ENCODE measurements at regions not wholly inside any gene's neighbourhood (a gene's known extent, or its start where the extent isn't known, plus 50 kb on each side); places are given as distances from the start of the nearest gene placed in this dataset.

DNA sequence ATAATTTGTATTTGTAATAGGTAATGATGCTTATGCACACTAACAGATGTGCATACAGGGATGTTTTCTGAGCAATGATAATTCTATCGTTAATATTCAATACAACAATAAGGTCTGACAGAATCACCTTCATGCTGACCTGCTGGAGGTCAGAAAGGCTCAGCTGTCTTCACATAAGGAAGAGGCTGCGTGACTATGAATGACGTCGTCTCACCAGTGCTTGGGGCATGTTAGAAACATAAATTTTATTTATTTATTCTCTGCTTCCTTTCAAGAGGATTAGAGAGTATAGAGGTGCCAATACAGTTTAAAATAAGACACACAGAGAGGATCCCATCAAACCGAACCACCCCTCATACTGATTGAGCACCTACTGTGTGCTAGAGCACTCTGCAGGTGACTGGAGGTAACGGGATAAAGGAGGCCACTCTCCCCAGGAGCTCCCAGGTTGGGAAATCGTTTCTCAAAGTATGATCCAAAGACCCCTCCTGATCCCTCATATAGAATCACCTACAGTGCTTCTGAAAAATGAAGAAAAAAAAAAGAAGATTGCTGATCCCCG lies 265.6 kb upstream of the NPVF start:
- Histone ChIP-seq H3K27me3 (no peaks in the 10 kb centered on the region), H3K27ac (no peak overlapping the region), H3K36me3 (no peaks in the 10 kb centered on the region), H3K4me3 (no peak overlapping the region), H3K4me1 (no peaks in the 10 kb centered on the region), H3K9me3 (no peaks in the 10 kb centered on the region)
- TF ChIP-seq, protein P1, sequence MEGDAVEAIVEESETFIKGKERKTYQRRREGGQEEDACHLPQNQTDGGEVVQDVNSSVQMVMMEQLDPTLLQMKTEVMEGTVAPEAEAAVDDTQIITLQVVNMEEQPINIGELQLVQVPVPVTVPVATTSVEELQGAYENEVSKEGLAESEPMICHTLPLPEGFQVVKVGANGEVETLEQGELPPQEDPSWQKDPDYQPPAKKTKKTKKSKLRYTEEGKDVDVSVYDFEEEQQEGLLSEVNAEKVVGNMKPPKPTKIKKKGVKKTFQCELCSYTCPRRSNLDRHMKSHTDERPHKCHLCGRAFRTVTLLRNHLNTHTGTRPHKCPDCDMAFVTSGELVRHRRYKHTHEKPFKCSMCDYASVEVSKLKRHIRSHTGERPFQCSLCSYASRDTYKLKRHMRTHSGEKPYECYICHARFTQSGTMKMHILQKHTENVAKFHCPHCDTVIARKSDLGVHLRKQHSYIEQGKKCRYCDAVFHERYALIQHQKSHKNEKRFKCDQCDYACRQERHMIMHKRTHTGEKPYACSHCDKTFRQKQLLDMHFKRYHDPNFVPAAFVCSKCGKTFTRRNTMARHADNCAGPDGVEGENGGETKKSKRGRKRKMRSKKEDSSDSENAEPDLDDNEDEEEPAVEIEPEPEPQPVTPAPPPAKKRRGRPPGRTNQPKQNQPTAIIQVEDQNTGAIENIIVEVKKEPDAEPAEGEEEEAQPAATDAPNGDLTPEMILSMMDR (IDR thresholded peaks at IDR 0.05 in 4 of 5, conservative IDR thresholded peaks at IDR 0.05 in 1 of 5), result no peak
- TF ChIP-seq POLR2A (IDR thresholded peaks at IDR 0.05), result no peak
- intact Hi-C loops (cut with DNase I; ENCODE audit: low total_unique reads) (no loop called here), in situ Hi-C loops (cut with MboI; ENCODE audit: low sequenced_read_pairs in 4 of 4) (no loop called here)
- DNase-seq (no peak), ATAC-seq (no peak)

DNA sequence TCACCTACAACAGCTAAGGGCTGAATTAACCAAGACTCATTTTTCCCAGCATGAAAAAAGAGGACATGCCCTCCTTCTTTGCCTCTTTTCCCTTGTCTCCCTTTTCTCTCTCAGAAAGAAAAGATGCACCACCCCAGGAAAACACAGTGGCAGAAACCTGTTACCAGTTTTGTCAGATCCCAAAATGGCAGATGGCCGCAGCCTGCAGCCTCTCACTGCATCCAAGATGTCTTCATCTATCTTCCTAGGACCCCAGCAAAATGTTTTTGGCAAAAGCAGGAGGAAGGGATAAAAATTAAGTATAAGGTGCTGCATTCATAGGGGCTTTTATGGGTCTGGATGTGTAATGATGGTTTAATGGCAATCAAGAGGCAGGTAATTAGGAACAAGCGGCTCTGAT lies 266.6 kb upstream of the NPVF start:
- Histone ChIP-seq H3K27ac (peak overlapping the region in 1 of 4 donors; percentile 6), H3K4me1 (no peaks in the 10 kb centered on the region), H3K36me3 (no peaks in the 10 kb centered on the region), H3K4me3 (no peak overlapping the region), H3K27me3 (no peaks in the 10 kb centered on the region), H3K9me3 (no peaks in the 10 kb centered on the region)
- DNase-seq (no peak), ATAC-seq (no peak)
- TF ChIP-seq, protein P1 (IDR thresholded peaks at IDR 0.05 in 4 of 5, conservative IDR thresholded peaks at IDR 0.05 in 1 of 5), result no peak
- no peak for TF ChIP-seq POLR2A (IDR thresholded peaks at IDR 0.05)
- intact Hi-C loops (cut with DNase I; ENCODE audit: low total_unique reads) (no loop called here), in situ Hi-C loops (cut with MboI; ENCODE audit: low sequenced_read_pairs in 4 of 4) (no loop called here)

DNA sequence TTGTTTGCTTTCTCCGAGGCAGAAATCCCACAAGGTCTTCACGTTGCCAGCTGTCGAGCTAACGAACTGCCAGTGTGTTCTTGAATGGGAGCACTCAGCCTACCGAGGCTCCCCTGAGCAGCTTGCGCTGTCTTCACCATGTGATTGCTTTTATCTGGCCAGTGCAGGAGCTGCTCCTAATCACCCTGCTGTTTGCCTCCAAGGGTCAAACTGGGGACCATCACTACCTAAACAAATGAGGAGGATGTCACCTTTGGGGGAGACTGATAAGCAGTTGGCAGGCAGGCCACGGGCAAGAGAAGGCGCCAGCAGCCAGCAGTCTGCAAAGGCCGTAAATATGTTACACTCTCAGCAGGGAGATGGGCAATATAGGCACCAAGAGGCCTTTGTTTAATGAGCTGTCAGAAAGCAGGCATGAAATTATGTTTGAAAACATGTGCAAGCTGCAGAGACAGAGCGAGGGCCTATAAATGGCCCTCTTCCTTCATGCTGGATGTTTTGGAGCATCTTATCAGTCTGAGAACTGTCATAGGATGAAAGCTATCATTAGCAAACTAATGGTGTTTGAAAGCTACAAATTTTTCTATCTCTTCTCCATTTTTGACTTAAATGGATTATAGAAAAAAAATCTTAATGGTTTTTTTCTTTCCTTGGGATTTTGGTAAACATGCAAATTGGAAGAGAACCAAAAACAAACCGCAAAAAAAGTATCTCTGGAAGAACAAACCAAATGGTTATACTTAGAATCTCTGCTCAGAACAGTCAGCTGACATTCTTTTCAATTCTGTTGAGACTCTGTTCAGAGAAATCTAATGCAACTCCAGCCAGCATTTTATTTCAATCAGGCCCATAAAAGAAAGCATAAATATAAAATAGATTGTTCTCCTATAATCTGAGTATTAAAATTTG lies 267.3 kb upstream of the NPVF start:
- no peaks in the 10 kb centered on the region for H3K9me3 ChIP-seq
- DNase-seq (no peak), ATAC-seq (no peak)
- no peak for TF ChIP-seq POLR2A (IDR thresholded peaks at IDR 0.05)
- TF ChIP-seq, protein P1 (IDR thresholded peaks at IDR 0.05 in 4 of 5, conservative IDR thresholded peaks at IDR 0.05 in 1 of 5), result no peak
- H3K36me3 ChIP-seq, result no peaks in the 10 kb centered on the region
- H3K4me1 ChIP-seq, result no peaks in the 10 kb centered on the region
- intact Hi-C loops (cut with DNase I; ENCODE audit: low total_unique reads) (no loop called here), in situ Hi-C loops (cut with MboI; ENCODE audit: low sequenced_read_pairs in 4 of 4) (no loop called here)
- no peak overlapping the region for H3K4me3 ChIP-seq
- H3K27me3 ChIP-seq, result no peaks in the 10 kb centered on the region
- H3K27ac ChIP-seq, result peak overlapping the region in 1 of 4 donors; percentile 6

DNA sequence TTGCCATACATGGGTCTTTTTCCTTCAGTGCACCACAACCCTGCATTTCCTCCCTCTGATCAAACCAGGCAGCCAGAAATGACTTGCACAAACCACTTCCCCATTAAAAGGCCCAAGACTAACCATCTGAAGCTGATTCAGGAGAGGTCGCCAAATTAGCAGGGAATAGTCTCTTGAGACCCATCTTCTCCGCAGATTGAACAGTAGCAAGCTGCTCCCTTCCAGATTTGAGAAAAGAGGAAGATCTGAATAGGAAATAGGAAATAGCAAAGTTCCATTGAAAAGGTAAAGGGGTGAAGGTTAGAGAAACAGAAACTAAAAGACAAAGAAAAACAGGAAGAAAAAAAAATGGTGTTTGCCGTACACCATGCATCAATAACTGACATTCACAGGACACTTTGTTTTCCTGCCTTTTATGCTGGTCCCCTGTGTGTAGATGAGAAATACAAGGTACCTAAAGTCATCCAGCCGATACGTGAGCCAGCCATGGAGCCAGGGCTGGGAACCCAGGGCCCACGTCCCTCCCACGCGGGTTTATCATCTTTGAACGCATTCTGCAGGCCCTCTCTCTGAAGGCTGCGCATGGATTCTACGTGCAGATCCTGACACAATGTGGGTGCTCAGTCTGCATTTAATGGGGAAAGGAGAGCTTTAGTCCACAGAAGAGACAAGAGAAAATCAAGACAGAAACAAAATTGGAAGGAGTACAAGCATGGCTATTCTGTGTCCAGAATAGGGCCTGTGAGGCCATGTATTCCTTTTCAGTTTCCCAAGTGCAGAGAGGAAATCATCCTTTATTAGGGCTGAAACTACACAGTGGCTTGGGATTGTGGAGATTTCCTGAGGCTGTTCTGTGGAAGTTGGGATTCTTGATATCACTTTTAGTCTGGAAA lies 268.4 kb upstream of the NPVF start:
- no peak for TF ChIP-seq POLR2A (IDR thresholded peaks at IDR 0.05)
- TF ChIP-seq, protein P1 (IDR thresholded peaks at IDR 0.05 in 4 of 5, conservative IDR thresholded peaks at IDR 0.05 in 1 of 5), result no peak
- H3K27me3 ChIP-seq, result no peaks in the 10 kb centered on the region
- H3K27ac ChIP-seq, result peak overlapping the region in 2 of 4 donors; percentile 36 to 54
- H3K4me3 ChIP-seq, result no peak overlapping the region
- no peaks in the 10 kb centered on the region for H3K9me3 ChIP-seq
- H3K36me3 ChIP-seq, result no peaks in the 10 kb centered on the region
- in situ Hi-C loops (cut with MboI; ENCODE audit: low sequenced_read_pairs in 4 of 4) (no loop called here), intact Hi-C loops (cut with DNase I; ENCODE audit: low total_unique reads) (no loop called here)
- peak in 1 of 2 donors; percentile 33 for ATAC-seq
- DNase-seq, result no peak
- H3K4me1 ChIP-seq, result no peaks in the 10 kb centered on the region

Data from gastrocnemius medialis (tissue), 4 donors.